BE2C (cell line): ENCODE measurements at regions not wholly inside any gene's neighbourhood (a gene's known extent, or its start where the extent isn't known, plus 50 kb on each side); places are given as distances from the start of the nearest gene placed in this dataset.
"Not testable (repeated sequence)": the region's sequence is repeated elsewhere in the genome, so short reads cannot be mapped to it uniquely, and the experiment has no call there.

Source experiments
- DNase-seq: peaks from one replicate; pipeline ENCODE4 v3.0.0-alpha.2; 2020
- H3K27me3 ChIP-seq: fragments of 250-450 bp; sonication (Bioruptor Pico); 2 replicates; pipeline ENCODE4 v1.5.1; 2020; ENCODE audit warnings: mild to moderate bottlenecking
- H3K36me3 ChIP-seq: fragments of 250-450 bp; sonication (Bioruptor Pico); 2 replicates; pipeline ENCODE4 v1.5.1; 2020; ENCODE audit warnings: mild to moderate bottlenecking
- H3K4me1 ChIP-seq: fragments of 250-450 bp; sonication (Bioruptor Pico); 2 replicates; pipeline ENCODE4 v1.5.1; 2020
- H3K4me3 ChIP-seq: 2 replicates; pipeline ENCODE4 v1.5.1; 2011; ENCODE audit warnings: low read depth, low read length
- H3K9me3 ChIP-seq: fragments of 250-450 bp; sonication (Bioruptor Pico); 2 replicates; pipeline ENCODE4 v1.5.1; 2020
- TF ChIP-seq, protein P1 (sequence below): IDR thresholded peaks from 2 replicates; pipeline ENCODE4 v1.5.1; 2012; ENCODE audit warnings: mild to moderate bottlenecking, low read depth, low read length

GRCh38 chr14:25375639-25376038 is 325.7 kb upstream of the STXBP6 start:
- H3K27me3 ChIP-seq, result no peaks in the 10 kb centered on the region
- no peak for DNase-seq
- H3K4me3 ChIP-seq, result no peak overlapping the region
- TF ChIP-seq, protein P1, sequence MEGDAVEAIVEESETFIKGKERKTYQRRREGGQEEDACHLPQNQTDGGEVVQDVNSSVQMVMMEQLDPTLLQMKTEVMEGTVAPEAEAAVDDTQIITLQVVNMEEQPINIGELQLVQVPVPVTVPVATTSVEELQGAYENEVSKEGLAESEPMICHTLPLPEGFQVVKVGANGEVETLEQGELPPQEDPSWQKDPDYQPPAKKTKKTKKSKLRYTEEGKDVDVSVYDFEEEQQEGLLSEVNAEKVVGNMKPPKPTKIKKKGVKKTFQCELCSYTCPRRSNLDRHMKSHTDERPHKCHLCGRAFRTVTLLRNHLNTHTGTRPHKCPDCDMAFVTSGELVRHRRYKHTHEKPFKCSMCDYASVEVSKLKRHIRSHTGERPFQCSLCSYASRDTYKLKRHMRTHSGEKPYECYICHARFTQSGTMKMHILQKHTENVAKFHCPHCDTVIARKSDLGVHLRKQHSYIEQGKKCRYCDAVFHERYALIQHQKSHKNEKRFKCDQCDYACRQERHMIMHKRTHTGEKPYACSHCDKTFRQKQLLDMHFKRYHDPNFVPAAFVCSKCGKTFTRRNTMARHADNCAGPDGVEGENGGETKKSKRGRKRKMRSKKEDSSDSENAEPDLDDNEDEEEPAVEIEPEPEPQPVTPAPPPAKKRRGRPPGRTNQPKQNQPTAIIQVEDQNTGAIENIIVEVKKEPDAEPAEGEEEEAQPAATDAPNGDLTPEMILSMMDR, result no peak
- H3K9me3 ChIP-seq, result no peaks in the 10 kb centered on the region
- H3K4me1 ChIP-seq, result no peaks in the 10 kb centered on the region
- H3K36me3 ChIP-seq, result no peaks in the 10 kb centered on the region

DNA sequence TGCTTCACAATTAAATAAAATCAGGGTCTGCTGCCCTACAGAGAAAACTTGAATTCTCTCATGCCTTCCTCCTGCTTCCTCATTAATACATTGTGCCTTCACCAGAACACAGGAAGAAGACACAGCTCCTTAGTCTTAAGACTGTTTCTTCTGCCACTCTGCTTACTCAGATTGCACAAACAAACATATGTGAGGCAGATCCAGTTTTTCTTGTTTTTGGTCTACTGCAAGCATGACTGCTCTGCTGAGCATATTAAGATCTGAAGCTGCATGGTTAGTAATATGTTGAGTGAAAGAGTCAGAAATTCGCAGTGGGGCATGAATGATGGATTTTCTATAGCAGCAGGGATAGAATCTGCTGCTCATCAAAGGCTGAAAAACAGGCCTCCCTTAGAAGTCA is 321.1 kb upstream of the STXBP6 start:
- Histone ChIP-seq H3K36me3 (no peaks in the 10 kb centered on the region), H3K9me3 (no peaks in the 10 kb centered on the region; the same call in 1 of the 2 replicates), H3K4me1 (no peaks in the 10 kb centered on the region), H3K27me3 (no peaks in the 10 kb centered on the region), H3K4me3 (no peak overlapping the region)
- DNase-seq, result no peak
- TF ChIP-seq, protein P1, result no peak

DNA sequence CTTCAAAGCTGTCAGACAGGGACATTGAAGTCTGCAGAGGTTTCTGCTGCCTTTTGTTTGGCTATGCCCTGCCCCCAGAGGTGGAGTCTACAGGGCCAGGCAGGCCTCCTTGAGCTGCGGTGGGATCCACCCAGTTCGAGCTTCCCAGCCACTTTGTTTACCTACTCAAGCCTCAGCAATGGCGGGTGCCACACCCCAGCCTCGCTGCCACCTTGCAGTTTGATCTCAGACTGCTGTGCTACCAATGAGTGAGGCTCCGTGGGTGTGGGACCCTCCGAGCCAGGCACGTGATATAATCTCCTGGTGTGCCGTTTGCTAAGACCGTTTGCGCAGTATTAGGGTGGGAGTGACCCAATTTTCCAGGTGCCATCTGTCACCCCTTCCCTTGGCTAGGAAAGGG is 320.1 kb upstream of the STXBP6 start:
- not testable (repeated sequence) for DNase-seq

GRCh38 chr14:25358330-25358729 is 308.4 kb upstream of the STXBP6 start:
- Histone ChIP-seq H3K9me3 (no peaks in the 10 kb centered on the region), H3K36me3 (no peaks in the 10 kb centered on the region), H3K4me1 (no peaks in the 10 kb centered on the region), H3K4me3 (no peak overlapping the region), H3K27me3 (no peaks in the 10 kb centered on the region)
- no peak for DNase-seq
- TF ChIP-seq, protein P1, result no peak

More for the DNA sequence above, 320.1 kb upstream of the STXBP6 start:
- H3K9me3 ChIP-seq, H3K27me3 ChIP-seq, H3K36me3 ChIP-seq, H3K4me1 ChIP-seq, H3K4me3 ChIP-seq: not testable (repeated sequence)

DNA sequence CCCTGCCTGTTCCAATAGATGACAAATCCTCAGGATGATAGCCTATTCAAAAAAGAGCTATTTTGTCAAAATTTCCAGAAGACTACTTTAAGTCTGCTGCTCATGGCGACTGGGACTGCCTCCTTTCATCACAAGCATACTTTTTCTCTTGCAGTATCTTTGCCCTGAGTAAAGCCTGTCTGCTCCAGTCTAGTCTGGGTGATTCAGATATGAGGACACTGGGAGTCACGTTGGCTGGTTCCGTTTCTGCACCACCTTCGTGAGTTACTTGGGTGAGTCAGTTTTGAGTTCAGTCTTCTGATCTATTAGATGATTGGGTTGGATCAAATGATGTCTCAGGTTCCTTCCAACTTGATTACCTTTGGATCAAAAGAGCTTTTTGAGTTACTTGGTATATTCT is 301.3 kb upstream of the STXBP6 start:
- Histone ChIP-seq H3K4me3 (no peak overlapping the region), H3K36me3 (no peaks in the 10 kb centered on the region), H3K9me3 (no peaks in the 10 kb centered on the region; the same call in 1 of the 2 replicates), H3K4me1 (no peaks in the 10 kb centered on the region), H3K27me3 (no peaks in the 10 kb centered on the region)
- no peak for DNase-seq
- TF ChIP-seq, protein P1, result no peak

DNA sequence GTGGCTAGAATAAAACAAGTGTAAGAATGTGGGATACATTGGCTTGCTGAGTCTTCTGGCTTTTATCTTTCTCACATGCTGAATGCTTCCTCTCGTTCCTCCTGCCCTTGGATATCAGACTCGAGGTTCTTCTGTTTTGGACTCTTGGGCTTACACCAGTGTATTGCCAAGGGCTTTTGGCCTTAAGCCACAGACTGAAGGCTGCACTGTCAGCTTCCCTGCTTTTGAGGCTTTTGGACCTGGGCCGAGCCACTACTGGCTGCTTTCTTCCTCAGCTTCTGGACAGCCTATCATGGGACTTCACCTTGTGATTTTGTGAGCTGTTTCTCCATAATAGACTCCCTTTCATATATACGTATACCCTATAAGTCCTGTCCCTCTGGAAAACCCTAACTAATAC is 300.9 kb upstream of the STXBP6 start:
- Histone ChIP-seq H3K36me3 (no peaks in the 10 kb centered on the region), H3K27me3 (no peaks in the 10 kb centered on the region), H3K4me3 (no peak overlapping the region), H3K9me3 (no peaks in the 10 kb centered on the region; the same call in 1 of the 2 replicates), H3K4me1 (no peaks in the 10 kb centered on the region)
- no peak for DNase-seq
- TF ChIP-seq, protein P1, result no peak

DNA sequence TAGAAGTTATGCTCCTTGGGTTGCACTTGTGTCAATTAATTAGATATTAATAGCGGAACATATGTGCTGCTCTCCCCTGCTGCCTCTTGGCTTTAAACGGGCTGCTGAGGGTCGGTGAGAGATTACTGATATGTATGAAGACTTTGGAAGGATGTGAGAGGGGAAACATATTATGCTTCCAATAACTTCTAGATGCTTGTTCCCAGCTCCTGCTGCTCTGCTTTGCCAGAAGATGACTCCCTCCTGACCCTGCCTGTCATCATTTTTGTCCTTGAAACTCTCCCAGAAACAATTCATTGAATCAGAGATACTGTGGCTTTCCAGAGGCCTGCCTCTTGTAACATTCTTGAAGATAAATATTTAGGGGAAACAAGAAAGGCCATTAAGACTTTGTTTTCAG is 300.1 kb upstream of the STXBP6 start:
- Histone ChIP-seq H3K36me3 (no peaks in the 10 kb centered on the region), H3K4me1 (no peaks in the 10 kb centered on the region)

More for the DNA sequence above, 300.1 kb upstream of the STXBP6 start:
- TF ChIP-seq, protein P1, result no peak
- DNase-seq, result no peak
- Histone ChIP-seq H3K27me3 (no peaks in the 10 kb centered on the region), H3K4me3 (no peak overlapping the region), H3K9me3 (no peaks in the 10 kb centered on the region; the same call in 1 of the 2 replicates)
